ENCODE measurements at regions not wholly inside any gene's neighbourhood (a gene's known extent, or its start where the extent isn't known, plus 50 kb on each side); places are given as distances from the start of the nearest gene placed in this dataset.

DNA sequence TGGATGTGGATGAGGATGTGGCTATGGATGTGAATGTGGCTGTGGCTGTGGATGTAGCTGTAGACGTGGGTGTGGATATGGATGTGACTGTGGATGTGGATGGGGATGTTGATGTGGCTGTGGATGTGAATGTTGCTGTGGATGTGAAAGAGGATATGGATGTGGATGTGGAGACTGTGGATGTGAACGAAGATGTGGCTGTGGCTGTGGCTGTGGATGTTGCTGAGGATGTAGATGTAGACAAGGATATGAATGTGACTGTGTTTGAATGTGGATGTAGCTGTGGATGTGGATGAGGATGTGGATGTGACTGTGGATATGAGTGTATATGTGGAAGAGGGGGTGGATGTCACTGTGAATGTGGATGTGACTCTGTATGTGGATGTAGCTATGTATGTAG, 884.6 kb upstream of the CHAC2 start:
- Histone ChIP-seq H3K4me3 (no peak overlapping the region), H3K9me2 (ENCODE audit: insufficient read depth) (no peaks in the 10 kb centered on the region), H2AFZ (no peak overlapping the region), H3K4me2 (ENCODE audit: unreplicated experiment) (no peak overlapping the region), H3K27ac (no peak overlapping the region), H4K20me1 (ENCODE audit: insufficient read depth) (no peaks in the 10 kb centered on the region), H3K79me2 (ENCODE audit: insufficient read depth) (no peaks in the 10 kb centered on the region), H3K27me3 (replicated peaks; ENCODE audit: insufficient read depth) (no peaks in the 10 kb centered on the region), H3K9me3 (ENCODE audit: low read depth) (no peaks in the 10 kb centered on the region), H3K9ac (no peak overlapping the region), H3K4me1 (ENCODE audit: insufficient read depth) (no peaks in the 10 kb centered on the region), H3K36me3 (ENCODE audit: low read depth) (no peaks in the 10 kb centered on the region), H3F3A (ENCODE audit: insufficient read depth) (no peaks in the 10 kb centered on the region)
- in situ Hi-C loops (cut with MboI), result no loop called here
- TF ChIP-seq EZH2phosphoT487 (IDR thresholded peaks at IDR 0.05; ENCODE audit: insufficient read depth, low read depth) (no peak), EZH2 (IDR thresholded peaks at IDR 0.05; ENCODE audit: insufficient read depth, poor library complexity, severe bottlenecking) (no peak)
- 50 to 54% methylated on average over 2 of the region's 2 CpGs for WGBS, 2 experiments (ENCODE audit: low coverage in 1 of 2, low lambda C conversion rate in 2 of 2, missing lambda C conversion rate in 2 of 2)
- DNase-seq, result no peak

- Histone ChIP-seq H3K9ac (no peak overlapping the region), H3K4me3 (no peak overlapping the region), H3K9me2 (ENCODE audit: insufficient read depth) (no peaks in the 10 kb centered on the region), H3K4me1 (ENCODE audit: insufficient read depth) (no peaks in the 10 kb centered on the region), H3K79me2 (ENCODE audit: insufficient read depth) (no peaks in the 10 kb centered on the region), H3K36me3 (ENCODE audit: low read depth) (no peaks in the 10 kb centered on the region), H3F3A (ENCODE audit: insufficient read depth) (no peaks in the 10 kb centered on the region), H3K27ac (no peak overlapping the region), H3K27me3 (replicated peaks; ENCODE audit: insufficient read depth) (no peaks in the 10 kb centered on the region), H3K9me3 (ENCODE audit: low read depth) (no peaks in the 10 kb centered on the region), H3K4me2 (ENCODE audit: unreplicated experiment) (no peak overlapping the region), H4K20me1 (ENCODE audit: insufficient read depth) (no peaks in the 10 kb centered on the region), H2AFZ (no peak overlapping the region)
- TF ChIP-seq EZH2phosphoT487 (IDR thresholded peaks at IDR 0.05; ENCODE audit: insufficient read depth, low read depth), result no peak
- no peak for TF ChIP-seq EZH2 (IDR thresholded peaks at IDR 0.05; ENCODE audit: insufficient read depth, poor library complexity, severe bottlenecking)
- in situ Hi-C loops (cut with MboI), result no loop called here
- no peak for DNase-seq
- 50 to 53% methylated on average over 1 of the region's 1 CpG for WGBS, 2 experiments (ENCODE audit: low coverage in 1 of 2, low lambda C conversion rate in 2 of 2, missing lambda C conversion rate in 2 of 2)
Measured at GRCh38 chr2:52881606-52882005, 886.0 kb upstream of the CHAC2 start.

GRCh38 chr2:52880872-52881271, 886.7 kb upstream of the CHAC2 start:
- no peak for DNase-seq
- no peaks in the 10 kb centered on the region for H3K36me3 ChIP-seq (ENCODE audit: low read depth)
- no peaks in the 10 kb centered on the region for H3K9me3 ChIP-seq (ENCODE audit: low read depth)
- no peak overlapping the region for H3K27ac ChIP-seq
- in situ Hi-C loops (cut with MboI), result no loop called here
- no peaks in the 10 kb centered on the region for H3K79me2 ChIP-seq (ENCODE audit: insufficient read depth)
- H3K27me3 ChIP-seq (replicated peaks; ENCODE audit: insufficient read depth), result no peaks in the 10 kb centered on the region
- no peak overlapping the region for H3K9ac ChIP-seq
- H3F3A ChIP-seq (ENCODE audit: insufficient read depth), result no peaks in the 10 kb centered on the region
- no peak overlapping the region for H2AFZ ChIP-seq
- no peaks in the 10 kb centered on the region for H3K4me1 ChIP-seq (ENCODE audit: insufficient read depth)
- 38 to 56% methylated on average over 3 of the region's 3 CpGs for WGBS, 2 experiments (ENCODE audit: low coverage in 1 of 2, low lambda C conversion rate in 2 of 2, missing lambda C conversion rate in 2 of 2)
- no peak overlapping the region for H3K4me3 ChIP-seq
- TF ChIP-seq EZH2phosphoT487 (IDR thresholded peaks at IDR 0.05; ENCODE audit: insufficient read depth, low read depth), result no peak
- TF ChIP-seq EZH2 (IDR thresholded peaks at IDR 0.05; ENCODE audit: insufficient read depth, poor library complexity, severe bottlenecking), result no peak
- H3K4me2 ChIP-seq (ENCODE audit: unreplicated experiment), result no peak overlapping the region
- no peaks in the 10 kb centered on the region for H4K20me1 ChIP-seq (ENCODE audit: insufficient read depth)
- H3K9me2 ChIP-seq (ENCODE audit: insufficient read depth), result no peaks in the 10 kb centered on the region

DNA sequence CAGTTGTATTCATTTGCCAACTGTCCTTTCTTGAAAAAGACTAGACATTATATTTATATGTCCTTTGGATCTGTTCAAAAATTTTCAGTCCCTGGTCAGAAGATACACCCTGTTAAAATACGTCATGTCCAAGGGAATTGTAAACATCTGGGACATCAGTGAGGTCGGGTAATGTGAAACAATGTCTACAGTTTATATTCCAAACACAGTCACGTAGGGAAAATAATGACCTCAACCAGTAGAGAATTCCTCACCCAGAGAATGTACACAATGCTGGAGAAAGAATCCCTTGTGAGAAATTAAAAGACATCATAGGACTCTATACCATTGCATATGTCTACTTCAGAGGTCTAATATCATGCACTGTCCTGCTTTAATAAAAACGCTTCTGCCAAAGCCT, 888.0 kb upstream of the CHAC2 start:
- no peak for TF ChIP-seq EZH2 (IDR thresholded peaks at IDR 0.05; ENCODE audit: insufficient read depth, poor library complexity, severe bottlenecking)
- no peak for TF ChIP-seq EZH2phosphoT487 (IDR thresholded peaks at IDR 0.05; ENCODE audit: insufficient read depth, low read depth)
- DNase-seq, result no peak
- Histone ChIP-seq H3K4me1 (ENCODE audit: insufficient read depth) (no peaks in the 10 kb centered on the region), H3K9me3 (ENCODE audit: low read depth) (no peaks in the 10 kb centered on the region), H3F3A (ENCODE audit: insufficient read depth) (no peaks in the 10 kb centered on the region), H3K36me3 (ENCODE audit: low read depth) (no peaks in the 10 kb centered on the region), H3K9me2 (ENCODE audit: insufficient read depth) (no peaks in the 10 kb centered on the region), H3K79me2 (ENCODE audit: insufficient read depth) (no peaks in the 10 kb centered on the region), H3K27me3 (replicated peaks; ENCODE audit: insufficient read depth) (no peaks in the 10 kb centered on the region), H3K4me3 (no peak overlapping the region), H2AFZ (no peak overlapping the region), H4K20me1 (ENCODE audit: insufficient read depth) (no peaks in the 10 kb centered on the region), H3K4me2 (ENCODE audit: unreplicated experiment) (no peak overlapping the region), H3K9ac (no peak overlapping the region), H3K27ac (no peak overlapping the region)
- in situ Hi-C loops (cut with MboI), result no loop called here
- 46 to 50% methylated on average over 4 of the region's 4 CpGs for WGBS, 2 experiments (ENCODE audit: low coverage in 1 of 2, low lambda C conversion rate in 2 of 2, missing lambda C conversion rate in 2 of 2)

DNA sequence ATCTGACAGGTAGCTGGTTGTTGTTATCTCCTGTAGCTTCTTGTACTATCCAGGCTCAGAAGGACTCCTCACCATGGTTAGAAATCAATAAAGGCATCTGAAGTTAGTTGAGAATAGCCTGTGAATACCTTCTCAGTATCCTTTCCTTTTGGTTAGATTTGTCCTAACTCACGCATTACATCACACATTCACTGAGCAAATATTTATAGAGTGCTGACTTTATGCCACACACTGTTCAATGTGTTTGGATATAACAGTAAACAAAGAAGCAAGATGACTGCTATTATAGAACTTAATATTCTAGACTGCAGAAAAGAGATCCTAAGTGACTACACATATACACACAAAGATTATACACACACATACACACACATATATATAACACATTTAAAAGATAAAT, 889.9 kb upstream of the CHAC2 start:
- Histone ChIP-seq H3K27ac (no peak overlapping the region), H3K9me2 (ENCODE audit: insufficient read depth) (no peaks in the 10 kb centered on the region), H3K27me3 (replicated peaks; ENCODE audit: insufficient read depth) (no peaks in the 10 kb centered on the region), H3K4me1 (ENCODE audit: insufficient read depth) (no peaks in the 10 kb centered on the region), H3K79me2 (ENCODE audit: insufficient read depth) (no peaks in the 10 kb centered on the region), H2AFZ (no peak overlapping the region), H3K9ac (no peak overlapping the region), H3K4me3 (no peak overlapping the region), H3K9me3 (ENCODE audit: low read depth) (no peaks in the 10 kb centered on the region), H3F3A (ENCODE audit: insufficient read depth) (no peaks in the 10 kb centered on the region), H3K4me2 (ENCODE audit: unreplicated experiment) (no peak overlapping the region), H4K20me1 (ENCODE audit: insufficient read depth) (no peaks in the 10 kb centered on the region), H3K36me3 (ENCODE audit: low read depth) (no peaks in the 10 kb centered on the region)
- no peak for DNase-seq
- WGBS, 2 experiments (ENCODE audit: low coverage in 1 of 2, low lambda C conversion rate in 2 of 2, missing lambda C conversion rate in 2 of 2), result 64 to 71% methylated on average over 1 of the region's 1 CpG
- in situ Hi-C loops (cut with MboI), result no loop called here
- TF ChIP-seq EZH2 (IDR thresholded peaks at IDR 0.05; ENCODE audit: insufficient read depth, poor library complexity, severe bottlenecking) (no peak), EZH2phosphoT487 (IDR thresholded peaks at IDR 0.05; ENCODE audit: insufficient read depth, low read depth) (no peak)

Data from GM23248 (cell line).